Right atrium auricular region (tissue), 2 donors: ENCODE measurements at regions not wholly inside any gene's neighbourhood (a gene's known extent, or its start where the extent isn't known, plus 50 kb on each side); places are given as distances from the start of the nearest gene placed in this dataset.

Experiments
- DNase-seq: peaks from one replicate; pipeline ENCODE4 v3.0.0-alpha.2; 2019; ENCODE audit warnings: low spot score
- H3K27ac ChIP-seq, 2 donors: fragments of 200-600 bp; sonication (generic); 1 replicate in 1 of 2; 2 replicates in 1 of 2; pipeline ENCODE4 v1.5.1; 2016 to 2019
- H3K27me3 ChIP-seq, 2 donors: fragments of 200-600 bp; sonication (generic); one replicate each; pipeline versions ENCODE4 v1.5.1 to v1.6.0; 2017 to 2019
- H3K36me3 ChIP-seq: fragments of 200-600 bp; sonication (generic); one replicate; pipeline ENCODE4 v1.5.1; 2016
- H3K4me1 ChIP-seq, 2 donors: fragments of 200-600 bp; sonication (generic); one replicate each; pipeline versions ENCODE4 v1.5.1 to v1.6.0; 2017 to 2019
- H3K4me3 ChIP-seq, 2 donors: fragments of 200-600 bp; sonication (generic); 1 replicate in 1 of 2; 2 replicates in 1 of 2; pipeline ENCODE4 v1.5.1; 2017 to 2019; ENCODE audit warnings: mild to moderate bottlenecking in 1 of 2, moderate library complexity in 1 of 2
- H3K9me3 ChIP-seq, 2 donors: fragments of 200-600 bp; sonication (generic); one replicate each; pipeline ENCODE4 v1.5.1; 2019
- TF ChIP-seq, protein P1 (sequence below), 2 donors: fragments of 200-600 bp; sonication (generic); IDR thresholded peaks; one replicate each; pipeline ENCODE4 v1.5.1; 2019; ENCODE audit warnings: antibody characterized with exemption in 2 of 2

DNA sequence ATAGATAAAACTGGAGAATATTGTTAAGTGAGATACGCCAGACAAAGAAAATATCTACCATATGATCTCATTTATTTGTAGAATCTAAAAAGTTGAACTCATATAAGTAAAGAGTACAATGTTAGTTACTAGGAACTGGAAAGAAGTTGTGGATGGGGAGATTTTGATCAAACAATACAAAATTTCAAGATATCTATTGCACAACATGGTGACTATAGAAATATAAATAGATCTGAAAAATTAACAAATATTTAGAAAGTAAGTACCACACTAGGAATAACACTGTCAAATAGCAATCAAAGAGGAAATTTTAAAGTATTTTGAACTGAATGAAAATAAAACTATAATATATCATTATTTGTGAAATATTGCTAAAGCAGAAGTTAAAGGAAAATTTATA is 437.2 kb downstream of the AASDHPPT start:
- Histone ChIP-seq H3K4me1 (no peaks in the 10 kb centered on the region), H3K36me3 (no peaks in the 10 kb centered on the region), H3K27me3 (no peaks in the 10 kb centered on the region), H3K4me3 (no peak overlapping the region), H3K9me3 (no peaks in the 10 kb centered on the region), H3K27ac (no peak overlapping the region)
- TF ChIP-seq, protein P1, sequence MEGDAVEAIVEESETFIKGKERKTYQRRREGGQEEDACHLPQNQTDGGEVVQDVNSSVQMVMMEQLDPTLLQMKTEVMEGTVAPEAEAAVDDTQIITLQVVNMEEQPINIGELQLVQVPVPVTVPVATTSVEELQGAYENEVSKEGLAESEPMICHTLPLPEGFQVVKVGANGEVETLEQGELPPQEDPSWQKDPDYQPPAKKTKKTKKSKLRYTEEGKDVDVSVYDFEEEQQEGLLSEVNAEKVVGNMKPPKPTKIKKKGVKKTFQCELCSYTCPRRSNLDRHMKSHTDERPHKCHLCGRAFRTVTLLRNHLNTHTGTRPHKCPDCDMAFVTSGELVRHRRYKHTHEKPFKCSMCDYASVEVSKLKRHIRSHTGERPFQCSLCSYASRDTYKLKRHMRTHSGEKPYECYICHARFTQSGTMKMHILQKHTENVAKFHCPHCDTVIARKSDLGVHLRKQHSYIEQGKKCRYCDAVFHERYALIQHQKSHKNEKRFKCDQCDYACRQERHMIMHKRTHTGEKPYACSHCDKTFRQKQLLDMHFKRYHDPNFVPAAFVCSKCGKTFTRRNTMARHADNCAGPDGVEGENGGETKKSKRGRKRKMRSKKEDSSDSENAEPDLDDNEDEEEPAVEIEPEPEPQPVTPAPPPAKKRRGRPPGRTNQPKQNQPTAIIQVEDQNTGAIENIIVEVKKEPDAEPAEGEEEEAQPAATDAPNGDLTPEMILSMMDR (IDR thresholded peaks at IDR 0.05): no peak
- no peak for DNase-seq

DNA sequence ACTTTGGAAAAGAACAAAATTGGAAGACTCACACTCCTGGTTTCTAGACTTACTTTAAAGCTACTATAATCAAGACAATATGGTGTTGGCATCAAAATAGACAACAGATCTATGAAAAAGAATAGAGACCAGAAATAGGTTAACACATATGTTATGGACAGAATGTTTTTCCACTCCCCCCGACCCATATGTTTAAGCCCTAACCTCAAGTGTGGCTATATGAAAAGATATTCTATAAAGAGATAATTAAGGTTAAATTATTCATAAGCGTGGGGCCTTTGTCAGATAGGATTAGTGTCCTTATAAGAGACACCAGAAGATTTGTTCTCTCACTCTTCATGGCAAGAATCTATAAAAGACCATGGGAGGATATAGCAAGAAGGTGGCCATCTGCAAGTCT is 440.0 kb downstream of the AASDHPPT start:
- Histone ChIP-seq H3K27ac (no peak overlapping the region), H3K27me3 (no peaks in the 10 kb centered on the region)

DNA sequence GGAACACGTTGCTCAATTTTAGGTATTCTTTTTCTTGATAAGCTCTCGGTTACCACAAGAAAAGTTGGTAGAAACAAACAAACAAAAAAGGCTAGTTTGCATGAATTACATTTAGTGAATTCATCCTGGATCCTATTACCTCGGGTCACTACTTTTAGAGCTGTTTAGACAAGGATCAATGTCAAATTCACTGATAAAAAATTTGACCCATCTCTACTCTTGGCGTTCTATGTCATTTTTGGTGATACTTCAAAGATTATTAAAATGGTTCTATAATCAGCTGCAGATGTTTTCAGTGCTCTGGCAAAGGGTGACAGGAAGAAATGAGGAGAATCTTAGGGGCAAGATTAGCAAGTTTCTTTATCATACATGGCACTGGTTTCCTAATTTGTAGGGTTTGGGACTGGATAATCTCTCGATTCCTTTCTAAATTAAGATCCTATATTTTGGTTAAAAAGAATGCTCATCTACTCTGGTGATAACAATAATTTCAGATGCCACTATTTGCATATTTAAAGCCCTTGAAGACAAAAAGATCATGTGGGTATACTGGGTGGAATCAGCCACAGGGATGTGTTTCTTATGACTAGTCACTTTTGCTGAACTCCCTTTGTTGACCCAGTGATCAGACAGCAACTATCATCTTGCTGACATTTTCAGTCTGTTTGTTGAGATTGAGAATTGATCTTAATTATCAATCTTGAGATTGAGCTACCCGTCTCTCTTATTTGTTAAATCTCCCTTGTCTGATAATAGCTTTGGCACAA is 442.9 kb downstream of the AASDHPPT start:
- Histone ChIP-seq H3K4me1 (no peaks in the 10 kb centered on the region), H3K9me3 (no peaks in the 10 kb centered on the region), H3K4me3 (no peak overlapping the region), H3K27me3 (no peaks in the 10 kb centered on the region), H3K27ac (no peak overlapping the region), H3K36me3 (no peaks in the 10 kb centered on the region)
- no peak for DNase-seq
- TF ChIP-seq, protein P1 (IDR thresholded peaks at IDR 0.05): no peak

More for the DNA sequence above, 440.0 kb downstream of the AASDHPPT start:
- TF ChIP-seq, protein P1 (IDR thresholded peaks at IDR 0.05): no peak
- no peaks in the 10 kb centered on the region for H3K4me1 ChIP-seq
- no peak overlapping the region for H3K4me3 ChIP-seq
- H3K9me3 ChIP-seq: no peaks in the 10 kb centered on the region
- no peak for DNase-seq
- no peaks in the 10 kb centered on the region for H3K36me3 ChIP-seq

DNA sequence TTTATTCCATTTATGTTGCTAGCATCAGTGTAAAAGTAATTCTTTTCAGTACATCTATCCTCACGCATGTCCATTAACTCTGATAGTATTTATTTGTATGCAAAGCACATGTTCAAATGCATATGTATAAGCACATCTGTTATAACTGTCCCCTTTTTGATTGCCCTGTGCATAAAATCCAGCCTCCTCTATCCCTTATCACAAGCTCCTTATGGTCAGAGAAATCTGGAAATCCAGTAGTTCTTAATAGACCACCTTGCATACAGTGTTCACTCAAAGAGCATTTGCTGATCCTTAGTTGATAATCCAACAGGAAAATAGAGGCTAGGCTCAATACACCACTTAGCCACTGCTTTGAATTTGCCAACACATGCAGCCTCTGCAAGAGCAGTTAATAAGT is 443.5 kb downstream of the AASDHPPT start:
- H3K27me3 ChIP-seq: no peaks in the 10 kb centered on the region
- no peaks in the 10 kb centered on the region for H3K9me3 ChIP-seq
- no peak overlapping the region for H3K4me3 ChIP-seq
- TF ChIP-seq, protein P1 (IDR thresholded peaks at IDR 0.05): no peak
- H3K4me1 ChIP-seq: no peaks in the 10 kb centered on the region
- H3K27ac ChIP-seq: no peak overlapping the region
- no peaks in the 10 kb centered on the region for H3K36me3 ChIP-seq
- no peak for DNase-seq

DNA sequence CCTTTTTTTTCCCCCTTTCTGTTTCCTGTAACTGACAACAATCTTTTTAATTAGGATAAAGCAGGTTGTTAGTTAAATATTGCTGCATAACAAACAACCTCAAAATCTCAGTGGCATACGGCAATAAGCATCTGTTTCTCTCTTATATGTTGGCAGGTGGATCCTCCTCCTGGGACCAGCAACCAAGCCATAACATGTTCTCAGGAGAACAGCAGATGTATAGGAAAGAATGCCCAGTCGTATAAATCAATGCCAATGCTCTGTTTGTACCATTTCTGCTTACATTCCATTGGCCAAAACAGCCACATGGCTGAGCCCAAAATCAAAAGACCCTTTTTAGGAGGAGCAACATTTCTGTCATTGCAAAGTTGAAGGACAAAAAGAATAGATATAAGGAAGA is 445.7 kb downstream of the AASDHPPT start:
- Histone ChIP-seq H3K4me1 (no peaks in the 10 kb centered on the region), H3K27me3 (no peaks in the 10 kb centered on the region), H3K36me3 (no peaks in the 10 kb centered on the region), H3K27ac (no peak overlapping the region), H3K4me3 (no peak overlapping the region), H3K9me3 (no peaks in the 10 kb centered on the region)
- DNase-seq: no peak
- TF ChIP-seq, protein P1 (IDR thresholded peaks at IDR 0.05): no peak

DNA sequence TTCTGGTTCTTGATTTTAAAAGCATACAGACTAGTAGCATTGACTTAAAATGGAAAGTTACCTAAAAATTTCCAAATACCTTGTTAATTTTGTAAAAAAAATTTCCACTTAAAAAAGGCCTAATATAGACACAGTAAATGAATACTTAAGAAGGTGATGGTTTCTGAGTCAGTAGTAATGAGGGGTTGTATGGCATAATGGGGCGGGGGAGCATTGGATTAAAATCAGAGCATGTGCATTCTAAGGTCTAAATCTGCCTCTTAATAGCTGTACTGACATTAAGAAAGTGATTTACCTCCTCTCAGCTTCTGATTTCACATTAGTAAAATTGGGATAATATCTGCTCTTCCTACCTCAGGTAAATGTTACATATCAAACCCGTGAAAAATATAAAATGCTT is 446.5 kb downstream of the AASDHPPT start:
- TF ChIP-seq, protein P1 (IDR thresholded peaks at IDR 0.05): no peak
- H3K4me3 ChIP-seq: no peak overlapping the region
- no peaks in the 10 kb centered on the region for H3K27me3 ChIP-seq
- no peaks in the 10 kb centered on the region for H3K4me1 ChIP-seq
- no peak for DNase-seq
- H3K36me3 ChIP-seq: no peaks in the 10 kb centered on the region
- no peak overlapping the region for H3K27ac ChIP-seq
- no peaks in the 10 kb centered on the region for H3K9me3 ChIP-seq
